ENCODE measurements at regions not wholly inside any gene's neighbourhood (a gene's known extent, or its start where the extent isn't known, plus 50 kb on each side); places are given as distances from the start of the nearest gene placed in this dataset.

GRCh38 chr13:87570669-87571068, 100.5 kb upstream of the SLITRK5 start:
- TF ChIP-seq, protein P1, sequence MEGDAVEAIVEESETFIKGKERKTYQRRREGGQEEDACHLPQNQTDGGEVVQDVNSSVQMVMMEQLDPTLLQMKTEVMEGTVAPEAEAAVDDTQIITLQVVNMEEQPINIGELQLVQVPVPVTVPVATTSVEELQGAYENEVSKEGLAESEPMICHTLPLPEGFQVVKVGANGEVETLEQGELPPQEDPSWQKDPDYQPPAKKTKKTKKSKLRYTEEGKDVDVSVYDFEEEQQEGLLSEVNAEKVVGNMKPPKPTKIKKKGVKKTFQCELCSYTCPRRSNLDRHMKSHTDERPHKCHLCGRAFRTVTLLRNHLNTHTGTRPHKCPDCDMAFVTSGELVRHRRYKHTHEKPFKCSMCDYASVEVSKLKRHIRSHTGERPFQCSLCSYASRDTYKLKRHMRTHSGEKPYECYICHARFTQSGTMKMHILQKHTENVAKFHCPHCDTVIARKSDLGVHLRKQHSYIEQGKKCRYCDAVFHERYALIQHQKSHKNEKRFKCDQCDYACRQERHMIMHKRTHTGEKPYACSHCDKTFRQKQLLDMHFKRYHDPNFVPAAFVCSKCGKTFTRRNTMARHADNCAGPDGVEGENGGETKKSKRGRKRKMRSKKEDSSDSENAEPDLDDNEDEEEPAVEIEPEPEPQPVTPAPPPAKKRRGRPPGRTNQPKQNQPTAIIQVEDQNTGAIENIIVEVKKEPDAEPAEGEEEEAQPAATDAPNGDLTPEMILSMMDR (IDR thresholded peaks at IDR 0.05) = no peak
- TF ChIP-seq EP300 (IDR thresholded peaks at IDR 0.05) = no peak
- no peak for TF ChIP-seq POLR2A (IDR thresholded peaks at IDR 0.05)
- no peak for TF ChIP-seq POLR2AphosphoS5 (IDR thresholded peaks at IDR 0.05)

Measured in sigmoid colon (tissue), 4 donors.